SK-N-SH (cell line): ENCODE measurements at regions not wholly inside any gene's neighbourhood (a gene's known extent, or its start where the extent isn't known, plus 50 kb on each side); places are given as distances from the start of the nearest gene placed in this dataset.

ENCODE experiments used
- CTCF ChIA-PET: fragments of 300-600, 350-600 bp; formaldehyde crosslinking; extraction: SDS; loops from one replicate; lab custom pipeline; 2021; lab: Yijun Ruan, JAX
- POLR2A ChIA-PET: fragments of 350-600 bp; sonication (Branson Sonifier 250); formaldehyde crosslinking; extraction: SDS; loops from one replicate; lab custom pipeline; 2020; ENCODE audit warnings: antibody characterized with exemption, inconsistent platforms; lab: Yijun Ruan, JAX
- DNase-seq: peaks from one replicate; pipeline ENCODE4 v3.0.0; 2012
- H2AFZ ChIP-seq: fragments of 200-600 bp; sonication (generic); 2 replicates; pipeline ENCODE4 v1.8.1; 2016; ENCODE audit warnings: antibody characterized with exemption, mild to moderate bottlenecking, low read depth
- H3F3A ChIP-seq: fragments of 200-600 bp; sonication (generic); replicated peaks from 2 replicates; pipeline ENCODE3; 2016; ENCODE audit warnings: antibody characterized with exemption, mild to moderate bottlenecking; ENCODE audit not compliant: insufficient read depth
- H3K27ac ChIP-seq, 2 experiments: fragments of 200-500 bp in 1 of 2; fragments of 200-600 bp in 1 of 2; sonication (Bioruptor generic) in 1 of 2; sonication (generic), shearing (Covaris generic) in 1 of 2; 2 replicates each; pipeline versions ENCODE4 v1.5.1 to v1.6.1; 2014 to 2016; ENCODE audit warnings: low read depth in 2 of 2, inconsistent platforms in 1 of 2, low read length in 1 of 2, mild to moderate bottlenecking in 1 of 2, mixed read lengths in 1 of 2
- H3K27me3 ChIP-seq: fragments of 200-600 bp; sonication (generic), shearing (Covaris generic); 2 replicates; pipeline ENCODE4 v1.6.1; 2016; ENCODE audit warnings: mixed run types; ENCODE audit not compliant: insufficient read depth
- H3K36me3 ChIP-seq, 2 experiments: fragments of 200-500 bp in 1 of 2; fragments of 200-600 bp in 1 of 2; sonication (Bioruptor generic) in 1 of 2; sonication (generic) in 1 of 2; replicated peaks in 1 of 2; 2 replicates each; pipeline versions ENCODE3 to v1.5.1; 2014 to 2016; ENCODE audit warnings: low read length in 1 of 2, mild to moderate bottlenecking in 1 of 2; ENCODE audit not compliant: insufficient read depth in 2 of 2, control insufficient read depth in 1 of 2
- H3K4me1 ChIP-seq, 2 experiments: fragments of 200-500 bp in 1 of 2; fragments of 200-600 bp in 1 of 2; sonication (Bioruptor generic) in 1 of 2; sonication (generic), shearing (Covaris generic) in 1 of 2; 2 replicates each; pipeline versions ENCODE4 v1.5.1 to v1.6.1; 2014 to 2016; ENCODE audit warnings: low read depth in 1 of 2, low read length in 1 of 2, mixed run types in 1 of 2; ENCODE audit not compliant: insufficient read depth in 2 of 2, control insufficient read depth in 1 of 2
- H3K4me2 ChIP-seq: fragments of 200-600 bp; sonication (generic), shearing (Covaris generic); 2 replicates; pipeline ENCODE4 v1.6.1; 2017; ENCODE audit warnings: mixed run types
- H3K4me3 ChIP-seq, 2 experiments: fragments of 200-500 bp in 1 of 2; fragments of 200-600 bp in 1 of 2; sonication (Bioruptor generic) in 1 of 2; sonication (generic), shearing (Covaris generic) in 1 of 2; 2 replicates each; pipeline versions ENCODE4 v1.5.1 to v1.8.1; 2014 to 2016; ENCODE audit warnings: low read depth in 2 of 2, inconsistent platforms in 1 of 2, low read length in 1 of 2, mild to moderate bottlenecking in 1 of 2, mixed read lengths in 1 of 2, moderate library complexity in 1 of 2
- H3K79me2 ChIP-seq: fragments of 200-600 bp; sonication (generic); 2 replicates; pipeline ENCODE4 v1.8.1; 2017; ENCODE audit warnings: mild to moderate bottlenecking; ENCODE audit not compliant: insufficient read depth
- H3K9ac ChIP-seq: fragments of 200-600 bp; sonication (generic); 2 replicates; pipeline ENCODE4 v1.6.1; 2017; ENCODE audit warnings: mixed run types
- H3K9me2 ChIP-seq: fragments of 200-600 bp; sonication (generic); 2 replicates; pipeline ENCODE4 v1.6.1; 2017; ENCODE audit warnings: mixed run types
- H3K9me3 ChIP-seq: fragments of 200-600 bp; sonication (generic); 2 replicates; pipeline ENCODE4 v1.6.1; 2017; ENCODE audit warnings: mixed run types, mild to moderate bottlenecking, moderate library complexity
- H4K20me1 ChIP-seq: fragments of 200-600 bp; sonication (generic); 2 replicates; pipeline ENCODE4 v1.6.1; 2017; ENCODE audit warnings: mild to moderate bottlenecking, mixed run types; ENCODE audit not compliant: insufficient read depth
- ELF1 ChIP-seq: IDR thresholded peaks from 2 replicates; pipeline ENCODE4 v1.4.0; 2012
- EP300 ChIP-seq, 2 experiments: IDR thresholded peaks; 2 replicates each; pipeline versions ENCODE4 v1.4.0 to v1.6.1; 2012; ENCODE audit warnings: borderline replicate concordance in 1 of 2, low read depth in 1 of 2, low read length in 1 of 2
- EZH2phosphoT487 ChIP-seq: fragments of 200-600 bp; sonication (generic); IDR thresholded peaks from 2 replicates; pipeline ENCODE4 v1.6.1; 2017; ENCODE audit warnings: low read depth, mixed run types, mild to moderate bottlenecking, antibody characterized with exemption, moderate library complexity, borderline replicate concordance
- FOSL2 ChIP-seq: IDR thresholded peaks from 2 replicates; pipeline ENCODE4 v1.4.0; 2012; ENCODE audit warnings: low read depth, mild to moderate bottlenecking, moderate library complexity, borderline replicate concordance
- FOXJ3 ChIP-seq: sonication (generic); formaldehyde crosslinking; IDR thresholded peaks from 2 replicates; pipeline ENCODE4 v1.5.1; 2020; ENCODE audit warnings: mild to moderate bottlenecking, missing genetic modification reagents
- GABPA ChIP-seq: IDR thresholded peaks from 2 replicates; pipeline ENCODE4 v1.4.0; 2012; ENCODE audit warnings: low read depth, mild to moderate bottlenecking
- JUND ChIP-seq: IDR thresholded peaks from 2 replicates; pipeline ENCODE4 v1.4.0; 2012
- MEF2A ChIP-seq: IDR thresholded peaks from 2 replicates; pipeline ENCODE4 v1.4.0; 2012; ENCODE audit warnings: low read depth, borderline replicate concordance
- NFIC ChIP-seq: IDR thresholded peaks from 2 replicates; pipeline ENCODE4 v1.4.0; 2012; ENCODE audit warnings: borderline replicate concordance
- POLR2AphosphoS5 ChIP-seq: IDR thresholded peaks from 2 replicates; pipeline ENCODE4 v1.6.1; 2012; ENCODE audit warnings: low read depth, low read length
- RAD21 ChIP-seq: IDR thresholded peaks from 2 replicates; pipeline ENCODE4 v1.6.1; 2012; ENCODE audit warnings: mild to moderate bottlenecking, low read length
- RCOR1 ChIP-seq: fragments of 150-350 bp; IDR thresholded peaks from 2 replicates; pipeline ENCODE4 v1.6.1; 2017; ENCODE audit warnings: antibody characterized with exemption, low read length
- SMC3 ChIP-seq: IDR thresholded peaks from 2 replicates; pipeline ENCODE4 v1.6.1; 2012; ENCODE audit warnings: low read depth, low read length, improper control_type of control experiment
- TAF1 ChIP-seq: IDR thresholded peaks from 2 replicates; pipeline ENCODE4 v1.6.1; 2012; ENCODE audit warnings: low read depth, mild to moderate bottlenecking, low read length, moderate library complexity, borderline replicate concordance
- TCF12 ChIP-seq: IDR thresholded peaks from 2 replicates; pipeline ENCODE4 v1.4.0; 2012
- WGBS: methylation state at CpG from one replicate; pipeline ENCODE4 v1.1.6; 2017; ENCODE audit warnings: low lambda C conversion rate; 5-methylcytosine and 5-hydroxymethylcytosine counted together
- TF ChIP-seq, protein P1 (sequence below): IDR thresholded peaks from 2 replicates; pipeline ENCODE4 v1.4.0; 2012; ENCODE audit warnings: low read depth
- TF ChIP-seq, protein P2 (sequence below): IDR thresholded peaks from 2 replicates; pipeline ENCODE4 v1.4.0; 2012; ENCODE audit warnings: low read depth, borderline replicate concordance
- TF ChIP-seq, protein P3 (sequence below): fragments of 200-600 bp; sonication (generic); IDR thresholded peaks from 2 replicates; pipeline ENCODE4 v1.6.1; 2017; ENCODE audit warnings: antibody characterized with exemption, mild to moderate bottlenecking, moderate library complexity
- TF ChIP-seq, protein P4 (sequence below): fragments of 150-350 bp; IDR thresholded peaks from 2 replicates; pipeline ENCODE4 v1.6.1; 2017; ENCODE audit warnings: antibody characterized with exemption, low read length, low read depth, borderline replicate concordance
- TF ChIP-seq, protein P5 (sequence below): IDR thresholded peaks from 2 replicates; pipeline ENCODE4; 2012

DNA sequence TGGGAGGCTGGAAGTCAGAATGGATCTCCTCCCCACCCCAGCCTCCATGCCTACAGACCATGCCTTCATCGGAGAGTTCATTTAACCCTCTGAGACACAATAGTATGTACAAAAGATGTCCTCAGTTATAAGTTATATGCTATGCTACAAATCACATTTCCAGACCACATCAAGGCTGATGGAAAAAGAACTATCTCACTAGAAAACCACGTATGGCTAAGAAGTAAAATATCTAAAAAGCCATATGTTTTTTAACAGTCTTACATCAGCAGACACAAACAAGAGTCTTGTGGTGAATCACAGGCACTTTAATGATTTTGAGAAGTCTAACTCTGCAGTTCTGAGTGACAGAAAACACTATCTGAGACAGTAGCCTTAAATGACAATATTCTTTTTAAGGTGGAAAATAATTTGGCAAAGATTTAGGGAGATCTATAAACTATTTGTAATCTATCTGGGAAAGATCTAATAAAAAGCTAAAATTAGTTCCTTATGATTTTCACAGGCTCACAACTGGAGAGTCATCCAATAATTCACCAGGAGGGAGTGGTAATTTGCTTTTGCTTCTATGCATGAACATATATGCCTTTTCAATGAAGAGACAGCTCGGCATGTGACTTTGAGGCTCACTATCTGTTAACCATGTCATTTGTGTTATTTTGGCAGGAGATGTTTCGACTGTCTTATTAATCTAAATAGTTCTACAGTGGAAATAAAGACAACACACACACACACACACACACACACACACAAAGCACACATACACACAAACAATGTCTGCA lies 197.5 kb downstream of the IRS1 start:
- Histone ChIP-seq H2AFZ (no peak overlapping the region; the same call in 1 of the 2 replicates), H4K20me1 (no peaks in the 10 kb centered on the region)
- DNase-seq = no peak

DNA sequence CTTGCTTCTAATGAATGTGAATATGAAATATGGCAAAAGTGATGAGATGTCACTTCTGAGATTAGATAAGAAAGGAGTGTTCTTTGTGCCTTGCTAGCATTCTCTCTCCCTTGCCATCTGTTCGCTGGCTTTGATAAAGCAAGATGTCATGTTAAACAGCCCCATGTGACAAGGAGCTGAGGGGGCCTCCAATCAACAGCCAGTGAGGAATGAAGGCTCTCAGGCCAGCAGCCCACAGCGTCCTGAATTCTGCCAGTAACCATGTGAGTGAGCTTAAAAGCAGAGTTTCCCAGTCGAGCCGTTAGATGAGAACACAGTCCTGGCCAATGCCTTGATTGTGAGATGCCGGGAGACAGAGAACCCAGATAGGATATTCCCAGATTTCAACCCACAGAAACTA lies 198.8 kb downstream of the IRS1 start:
- no peaks in the 10 kb centered on the region for H3K27me3 ChIP-seq
- no peak overlapping the region for H3K4me2 ChIP-seq
- no peak overlapping the region for H2AFZ ChIP-seq
- TF ChIP-seq RCOR1 (no peak), NFIC (no peak), FOXJ3 (no peak), JUND (no peak), MEF2A (no peak), TCF12 (no peak), ELF1 (no peak), EZH2phosphoT487 (no peak), TAF1 (no peak), POLR2AphosphoS5 (no peak), GABPA (no peak)
- TF ChIP-seq, protein P1, sequence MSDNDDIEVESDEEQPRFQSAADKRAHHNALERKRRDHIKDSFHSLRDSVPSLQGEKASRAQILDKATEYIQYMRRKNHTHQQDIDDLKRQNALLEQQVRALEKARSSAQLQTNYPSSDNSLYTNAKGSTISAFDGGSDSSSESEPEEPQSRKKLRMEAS = no peak
- TF ChIP-seq, protein P2, sequence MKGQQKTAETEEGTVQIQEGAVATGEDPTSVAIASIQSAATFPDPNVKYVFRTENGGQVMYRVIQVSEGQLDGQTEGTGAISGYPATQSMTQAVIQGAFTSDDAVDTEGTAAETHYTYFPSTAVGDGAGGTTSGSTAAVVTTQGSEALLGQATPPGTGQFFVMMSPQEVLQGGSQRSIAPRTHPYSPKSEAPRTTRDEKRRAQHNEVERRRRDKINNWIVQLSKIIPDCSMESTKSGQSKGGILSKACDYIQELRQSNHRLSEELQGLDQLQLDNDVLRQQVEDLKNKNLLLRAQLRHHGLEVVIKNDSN = no peak
- TF ChIP-seq, protein P3, sequence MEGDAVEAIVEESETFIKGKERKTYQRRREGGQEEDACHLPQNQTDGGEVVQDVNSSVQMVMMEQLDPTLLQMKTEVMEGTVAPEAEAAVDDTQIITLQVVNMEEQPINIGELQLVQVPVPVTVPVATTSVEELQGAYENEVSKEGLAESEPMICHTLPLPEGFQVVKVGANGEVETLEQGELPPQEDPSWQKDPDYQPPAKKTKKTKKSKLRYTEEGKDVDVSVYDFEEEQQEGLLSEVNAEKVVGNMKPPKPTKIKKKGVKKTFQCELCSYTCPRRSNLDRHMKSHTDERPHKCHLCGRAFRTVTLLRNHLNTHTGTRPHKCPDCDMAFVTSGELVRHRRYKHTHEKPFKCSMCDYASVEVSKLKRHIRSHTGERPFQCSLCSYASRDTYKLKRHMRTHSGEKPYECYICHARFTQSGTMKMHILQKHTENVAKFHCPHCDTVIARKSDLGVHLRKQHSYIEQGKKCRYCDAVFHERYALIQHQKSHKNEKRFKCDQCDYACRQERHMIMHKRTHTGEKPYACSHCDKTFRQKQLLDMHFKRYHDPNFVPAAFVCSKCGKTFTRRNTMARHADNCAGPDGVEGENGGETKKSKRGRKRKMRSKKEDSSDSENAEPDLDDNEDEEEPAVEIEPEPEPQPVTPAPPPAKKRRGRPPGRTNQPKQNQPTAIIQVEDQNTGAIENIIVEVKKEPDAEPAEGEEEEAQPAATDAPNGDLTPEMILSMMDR = no peak
- TF ChIP-seq, protein P4, sequence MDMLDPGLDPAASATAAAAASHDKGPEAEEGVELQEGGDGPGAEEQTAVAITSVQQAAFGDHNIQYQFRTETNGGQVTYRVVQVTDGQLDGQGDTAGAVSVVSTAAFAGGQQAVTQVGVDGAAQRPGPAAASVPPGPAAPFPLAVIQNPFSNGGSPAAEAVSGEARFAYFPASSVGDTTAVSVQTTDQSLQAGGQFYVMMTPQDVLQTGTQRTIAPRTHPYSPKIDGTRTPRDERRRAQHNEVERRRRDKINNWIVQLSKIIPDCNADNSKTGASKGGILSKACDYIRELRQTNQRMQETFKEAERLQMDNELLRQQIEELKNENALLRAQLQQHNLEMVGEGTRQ = no peak
- H3K36me3 ChIP-seq = no peaks in the 10 kb centered on the region
- no peak overlapping the region for H3K9ac ChIP-seq
- CTCF ChIA-PET = interaction anchor here (0.8 to 1.0 kb wide), 2 partner anchors 11 to 15 kb away, joined by 3 read pairs; no protein-coding TSS in a partner anchor
- H3K9me3 ChIP-seq = no peaks in the 10 kb centered on the region
- H3K79me2 ChIP-seq = no peaks in the 10 kb centered on the region
- POLR2A ChIA-PET = no interaction called here
- no peak overlapping the region for H3K27ac ChIP-seq
- 55% methylated on average over 5 of the region's 5 CpGs for WGBS
- H4K20me1 ChIP-seq = no peaks in the 10 kb centered on the region
- H3K4me1 ChIP-seq = no peaks in the 10 kb centered on the region
- no peak for DNase-seq
- no peak overlapping the region for H3K4me3 ChIP-seq
- no peaks in the 10 kb centered on the region for H3F3A ChIP-seq
- H3K9me2 ChIP-seq = no peaks in the 10 kb centered on the region

More for the DNA sequence above, 197.5 kb downstream of the IRS1 start:
- TF ChIP-seq EP300 (IDR thresholded peaks at IDR 0.05; ENCODE audit: borderline replicate concordance in 1 of 2, low read depth in 1 of 2, low read length in 1 of 2) = peak in 1 of 2 experiments; percentile 50; a peak in 1 of 4 replicates
- no peak for TF ChIP-seq RAD21
- no peak for TF ChIP-seq RCOR1
- peak; percentile 75 for TF ChIP-seq TCF12
- TF ChIP-seq FOSL2 = peak; percentile 30; the same call in 1 of the 2 replicates
- TF ChIP-seq, protein P5, sequence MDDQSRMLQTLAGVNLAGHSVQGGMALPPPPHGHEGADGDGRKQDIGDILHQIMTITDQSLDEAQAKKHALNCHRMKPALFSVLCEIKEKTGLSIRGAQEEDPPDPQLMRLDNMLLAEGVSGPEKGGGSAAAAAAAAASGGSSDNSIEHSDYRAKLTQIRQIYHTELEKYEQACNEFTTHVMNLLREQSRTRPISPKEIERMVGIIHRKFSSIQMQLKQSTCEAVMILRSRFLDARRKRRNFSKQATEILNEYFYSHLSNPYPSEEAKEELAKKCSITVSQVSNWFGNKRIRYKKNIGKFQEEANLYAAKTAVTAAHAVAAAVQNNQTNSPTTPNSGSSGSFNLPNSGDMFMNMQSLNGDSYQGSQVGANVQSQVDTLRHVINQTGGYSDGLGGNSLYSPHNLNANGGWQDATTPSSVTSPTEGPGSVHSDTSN = peak; percentile 60
- TF ChIP-seq SMC3 = no peak
- Histone ChIP-seq H3K9ac (no peak overlapping the region), H3K36me3 (no peaks in the 10 kb centered on the region), H3F3A (no peaks in the 10 kb centered on the region), H3K4me2 (no peak overlapping the region), H3K9me3 (no peaks in the 10 kb centered on the region), H3K79me2 (no peaks in the 10 kb centered on the region), H3K27ac (peak overlapping the region in 1 of 2 experiments; percentile 37; a peak in 2 of 4 replicates), H3K27me3 (no peaks in the 10 kb centered on the region), H3K4me3 (no peak overlapping the region), H3K9me2 (no peaks in the 10 kb centered on the region), H3K4me1 (no peaks in the 10 kb centered on the region)
- ChIA-PET POLR2A (no interaction called here), CTCF (interaction anchor here (0.5 kb wide), 1 partner anchor 1511 kb away, joined by 3 read pairs; no protein-coding TSS in a partner anchor)
- 43% methylated on average over 4 of the region's 4 CpGs for WGBS
